ENCODE measurements at regions not wholly inside any gene's neighbourhood (a gene's known extent, or its start where the extent isn't known, plus 50 kb on each side); places are given as distances from the start of the nearest gene placed in this dataset.

DNA sequence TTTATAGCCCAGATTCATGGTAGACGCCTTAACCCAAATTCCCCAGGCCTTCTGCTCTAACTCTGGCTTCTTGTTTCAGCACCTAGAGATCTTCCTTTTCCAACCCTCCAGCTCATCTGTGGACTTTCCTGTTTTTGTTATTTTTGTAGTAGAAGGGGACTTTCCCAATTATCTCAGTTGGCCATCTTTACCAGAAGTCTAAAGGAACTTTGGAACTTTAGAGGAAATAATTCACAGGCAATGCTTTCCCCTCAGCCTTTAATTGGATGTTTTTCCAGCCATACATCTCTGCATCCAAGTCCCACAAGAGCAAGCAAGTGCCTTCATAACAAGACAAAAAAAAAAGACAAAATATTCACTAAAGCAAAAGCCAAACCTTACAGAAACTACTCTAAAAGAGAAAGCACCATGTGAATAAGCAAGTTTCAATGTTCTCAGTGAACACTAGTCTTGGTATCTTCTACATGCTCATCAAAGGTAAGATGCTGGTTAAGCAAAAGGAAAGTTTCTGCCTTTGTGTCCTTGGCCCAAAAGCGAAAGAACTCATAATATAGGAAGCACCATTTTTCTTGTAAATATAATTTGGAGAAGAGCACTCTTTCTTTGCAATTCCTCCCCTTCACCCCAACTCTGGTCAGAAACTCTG, 377.3 kb downstream of the SETD4 start:
- TF ChIP-seq, protein P1, sequence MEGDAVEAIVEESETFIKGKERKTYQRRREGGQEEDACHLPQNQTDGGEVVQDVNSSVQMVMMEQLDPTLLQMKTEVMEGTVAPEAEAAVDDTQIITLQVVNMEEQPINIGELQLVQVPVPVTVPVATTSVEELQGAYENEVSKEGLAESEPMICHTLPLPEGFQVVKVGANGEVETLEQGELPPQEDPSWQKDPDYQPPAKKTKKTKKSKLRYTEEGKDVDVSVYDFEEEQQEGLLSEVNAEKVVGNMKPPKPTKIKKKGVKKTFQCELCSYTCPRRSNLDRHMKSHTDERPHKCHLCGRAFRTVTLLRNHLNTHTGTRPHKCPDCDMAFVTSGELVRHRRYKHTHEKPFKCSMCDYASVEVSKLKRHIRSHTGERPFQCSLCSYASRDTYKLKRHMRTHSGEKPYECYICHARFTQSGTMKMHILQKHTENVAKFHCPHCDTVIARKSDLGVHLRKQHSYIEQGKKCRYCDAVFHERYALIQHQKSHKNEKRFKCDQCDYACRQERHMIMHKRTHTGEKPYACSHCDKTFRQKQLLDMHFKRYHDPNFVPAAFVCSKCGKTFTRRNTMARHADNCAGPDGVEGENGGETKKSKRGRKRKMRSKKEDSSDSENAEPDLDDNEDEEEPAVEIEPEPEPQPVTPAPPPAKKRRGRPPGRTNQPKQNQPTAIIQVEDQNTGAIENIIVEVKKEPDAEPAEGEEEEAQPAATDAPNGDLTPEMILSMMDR (IDR thresholded peaks at IDR 0.05; ENCODE audit: partially characterized antibody, unreplicated experiment), result no peak
- Mint-ChIP-seq H3K9me3 (ENCODE audit: unreplicated experiment) (peaks cover 2% of the 10 kb centered on the region), H3K4me3 (ENCODE audit: unreplicated experiment) (no peak overlapping the region)

DNA sequence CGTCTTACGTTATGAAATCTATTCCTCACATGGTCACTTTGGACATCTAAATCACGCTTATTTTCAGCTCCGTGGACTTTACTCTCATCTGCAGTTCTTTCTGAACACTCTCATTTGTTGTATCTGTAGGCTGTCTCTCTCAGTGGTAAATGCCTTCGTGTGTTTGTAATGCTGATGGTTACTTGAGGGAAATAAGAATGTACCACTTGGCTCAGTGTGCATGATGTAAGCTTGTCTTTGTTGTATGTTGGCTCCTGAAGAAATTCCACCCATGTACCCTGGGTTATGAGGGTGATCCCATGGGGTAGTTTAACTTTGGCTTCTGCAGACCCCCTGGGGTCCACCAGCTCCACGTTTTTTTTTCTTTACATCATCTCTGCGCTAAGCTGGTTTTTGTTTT, 378.4 kb downstream of the SETD4 start:
- Mint-ChIP-seq H3K4me3 (ENCODE audit: unreplicated experiment) (no peak overlapping the region), H3K9me3 (ENCODE audit: unreplicated experiment) (no peaks in the 10 kb centered on the region), H3K36me3 (ENCODE audit: unreplicated experiment) (no peaks in the 10 kb centered on the region), H3K27ac (ENCODE audit: unreplicated experiment) (no peak overlapping the region), H3K4me1 (ENCODE audit: low read depth, unreplicated experiment) (no peaks in the 10 kb centered on the region), H3K27me3 (ENCODE audit: unreplicated experiment) (no peaks in the 10 kb centered on the region)
- TF ChIP-seq, protein P1 (IDR thresholded peaks at IDR 0.05; ENCODE audit: partially characterized antibody, unreplicated experiment), result no peak
- no peak for DNase-seq

More for the DNA sequence above, 377.3 kb downstream of the SETD4 start:
- no peaks in the 10 kb centered on the region for H3K36me3 Mint-ChIP-seq (ENCODE audit: unreplicated experiment)
- no peak overlapping the region for H3K27ac Mint-ChIP-seq (ENCODE audit: unreplicated experiment)
- H3K4me1 Mint-ChIP-seq (ENCODE audit: low read depth, unreplicated experiment), result no peaks in the 10 kb centered on the region
- no peaks in the 10 kb centered on the region for H3K27me3 Mint-ChIP-seq (ENCODE audit: unreplicated experiment)
- DNase-seq, result no peak

DNA sequence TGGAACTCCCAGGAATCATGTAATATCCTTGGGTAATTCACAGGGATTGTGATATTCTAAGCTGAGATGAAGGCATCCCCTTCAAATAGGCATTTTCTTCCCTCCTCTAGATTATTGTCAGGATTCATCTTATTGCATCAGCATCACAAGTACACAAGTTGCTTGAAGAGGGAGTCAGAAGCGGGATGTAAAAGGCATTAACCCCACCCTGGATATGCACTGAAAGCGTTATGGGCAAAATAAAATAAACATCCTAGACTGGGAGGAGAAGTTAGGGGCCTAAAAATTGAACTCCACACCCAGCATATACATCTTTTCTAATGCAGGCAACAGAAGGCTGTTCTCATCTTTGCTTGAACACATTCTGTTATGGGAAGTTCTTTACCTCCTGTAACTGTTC, 381.2 kb downstream of the SETD4 start:
- H3K27me3 Mint-ChIP-seq (ENCODE audit: unreplicated experiment), result no peaks in the 10 kb centered on the region
- H3K4me3 Mint-ChIP-seq (ENCODE audit: unreplicated experiment), result no peak overlapping the region
- DNase-seq, result no peak
- H3K4me1 Mint-ChIP-seq (ENCODE audit: low read depth, unreplicated experiment), result no peaks in the 10 kb centered on the region
- no peaks in the 10 kb centered on the region for H3K9me3 Mint-ChIP-seq (ENCODE audit: unreplicated experiment)
- TF ChIP-seq, protein P1 (IDR thresholded peaks at IDR 0.05; ENCODE audit: partially characterized antibody, unreplicated experiment), result no peak
- H3K36me3 Mint-ChIP-seq (ENCODE audit: unreplicated experiment), result no peaks in the 10 kb centered on the region
- H3K27ac Mint-ChIP-seq (ENCODE audit: unreplicated experiment), result no peak overlapping the region

DNA sequence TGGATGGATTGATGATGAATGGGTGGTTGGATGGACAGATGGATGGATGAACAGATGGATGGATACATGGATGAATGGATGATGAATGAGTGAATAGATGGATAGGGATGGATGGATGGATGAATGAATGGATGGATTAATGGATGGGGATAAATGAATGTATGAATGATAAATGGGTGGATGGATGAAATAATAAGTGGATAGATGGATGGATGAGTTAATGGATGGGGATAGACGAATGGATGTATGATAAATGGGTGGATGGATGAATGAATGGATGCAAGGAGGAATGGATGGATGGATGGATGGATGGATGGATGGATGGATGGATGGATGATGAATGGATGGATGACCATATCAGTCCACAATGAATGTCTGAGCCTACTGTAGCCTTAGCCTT, 381.9 kb downstream of the SETD4 start:
- Mint-ChIP-seq H3K27ac (ENCODE audit: unreplicated experiment) (no peak overlapping the region), H3K4me1 (ENCODE audit: low read depth, unreplicated experiment) (no peaks in the 10 kb centered on the region), H3K4me3 (ENCODE audit: unreplicated experiment) (no peak overlapping the region), H3K9me3 (ENCODE audit: unreplicated experiment) (no peaks in the 10 kb centered on the region), H3K36me3 (ENCODE audit: unreplicated experiment) (no peaks in the 10 kb centered on the region), H3K27me3 (ENCODE audit: unreplicated experiment) (no peaks in the 10 kb centered on the region)
- TF ChIP-seq, protein P1 (IDR thresholded peaks at IDR 0.05; ENCODE audit: partially characterized antibody, unreplicated experiment), result no peak
- DNase-seq, result no peak

- no peak for DNase-seq
- Mint-ChIP-seq H3K4me3 (ENCODE audit: unreplicated experiment) (no peak overlapping the region), H3K27ac (ENCODE audit: unreplicated experiment) (no peak overlapping the region), H3K36me3 (ENCODE audit: unreplicated experiment) (no peaks in the 10 kb centered on the region), H3K4me1 (ENCODE audit: low read depth, unreplicated experiment) (no peaks in the 10 kb centered on the region), H3K27me3 (ENCODE audit: unreplicated experiment) (no peaks in the 10 kb centered on the region), H3K9me3 (ENCODE audit: unreplicated experiment) (no peaks in the 10 kb centered on the region)
- TF ChIP-seq, protein P1 (IDR thresholded peaks at IDR 0.05; ENCODE audit: partially characterized antibody, unreplicated experiment), result no peak
Observed at GRCh38 chr21:35677298-35677841, 383.0 kb downstream of the SETD4 start.
